ENCODE measurements at regions not wholly inside any gene's neighbourhood (a gene's known extent, or its start where the extent isn't known, plus 50 kb on each side); places are given as distances from the start of the nearest gene placed in this dataset.

DNA sequence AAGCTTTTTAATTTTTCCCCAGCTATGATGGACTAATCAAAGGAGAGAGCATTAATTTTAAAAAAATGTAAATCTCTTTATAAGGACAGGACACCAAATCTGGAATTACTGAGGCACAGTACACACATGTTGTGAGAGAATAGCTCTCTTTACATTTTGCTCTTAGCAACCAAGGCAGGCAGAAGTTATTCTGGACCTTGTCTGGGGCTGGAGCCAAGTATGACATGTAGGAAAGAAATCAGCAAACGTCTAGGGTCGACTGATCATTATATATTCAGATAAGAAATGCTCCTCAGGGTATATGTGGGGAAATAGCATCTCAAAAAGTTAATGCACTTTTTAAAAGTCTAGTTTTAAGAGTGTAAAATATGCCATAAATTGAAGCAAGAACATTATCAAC, 1330.0 kb upstream of the CELF4 start:
- TF ChIP-seq, protein P1, sequence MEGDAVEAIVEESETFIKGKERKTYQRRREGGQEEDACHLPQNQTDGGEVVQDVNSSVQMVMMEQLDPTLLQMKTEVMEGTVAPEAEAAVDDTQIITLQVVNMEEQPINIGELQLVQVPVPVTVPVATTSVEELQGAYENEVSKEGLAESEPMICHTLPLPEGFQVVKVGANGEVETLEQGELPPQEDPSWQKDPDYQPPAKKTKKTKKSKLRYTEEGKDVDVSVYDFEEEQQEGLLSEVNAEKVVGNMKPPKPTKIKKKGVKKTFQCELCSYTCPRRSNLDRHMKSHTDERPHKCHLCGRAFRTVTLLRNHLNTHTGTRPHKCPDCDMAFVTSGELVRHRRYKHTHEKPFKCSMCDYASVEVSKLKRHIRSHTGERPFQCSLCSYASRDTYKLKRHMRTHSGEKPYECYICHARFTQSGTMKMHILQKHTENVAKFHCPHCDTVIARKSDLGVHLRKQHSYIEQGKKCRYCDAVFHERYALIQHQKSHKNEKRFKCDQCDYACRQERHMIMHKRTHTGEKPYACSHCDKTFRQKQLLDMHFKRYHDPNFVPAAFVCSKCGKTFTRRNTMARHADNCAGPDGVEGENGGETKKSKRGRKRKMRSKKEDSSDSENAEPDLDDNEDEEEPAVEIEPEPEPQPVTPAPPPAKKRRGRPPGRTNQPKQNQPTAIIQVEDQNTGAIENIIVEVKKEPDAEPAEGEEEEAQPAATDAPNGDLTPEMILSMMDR (IDR thresholded peaks at IDR 0.05): no peak
- TF ChIP-seq EP300 (IDR thresholded peaks at IDR 0.05) (no peak), POLR2A (IDR thresholded peaks at IDR 0.05) (no peak)
